B cell (primary cell): ENCODE measurements at regions not wholly inside any gene's neighbourhood (a gene's known extent, or its start where the extent isn't known, plus 50 kb on each side); places are given as distances from the start of the nearest gene placed in this dataset.

Source experiments
- EZH2 ChIP-seq: IDR thresholded peaks from 2 replicates; pipeline ENCODE4 v1.6.1; 2012; ENCODE audit warnings: borderline replicate concordance, low read depth, mild to moderate bottlenecking, moderate library complexity, low read length; ENCODE audit not compliant: insufficient read depth, poor library complexity, severe bottlenecking
- TF ChIP-seq, protein P1 (sequence below): fragments of 200-600 bp; IDR thresholded peaks from one replicate; pipeline ENCODE4 v1.8.0; 2022; ENCODE audit warnings: antibody characterized with exemption, mild to moderate bottlenecking

DNA sequence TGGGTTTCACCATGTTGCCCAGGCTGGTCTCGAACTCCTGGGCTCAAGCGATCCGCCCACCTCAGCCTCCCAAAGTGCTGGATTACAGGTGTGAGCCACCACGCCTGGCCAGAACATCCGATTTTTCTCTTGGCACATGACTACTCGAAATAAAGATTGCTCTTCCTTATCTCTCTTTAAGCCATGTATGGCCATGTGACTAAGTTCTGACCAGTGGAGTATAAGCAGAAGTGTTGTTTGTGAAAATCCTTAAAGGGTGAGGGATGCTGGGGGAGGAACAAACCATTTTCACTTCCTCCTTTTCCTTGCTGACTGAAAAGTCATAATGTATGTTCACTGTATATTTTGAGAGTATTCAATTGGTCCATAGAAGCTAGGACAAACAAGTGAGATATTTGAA lies 50.7 kb upstream of the ATF7IP start:
- TF ChIP-seq, protein P1, sequence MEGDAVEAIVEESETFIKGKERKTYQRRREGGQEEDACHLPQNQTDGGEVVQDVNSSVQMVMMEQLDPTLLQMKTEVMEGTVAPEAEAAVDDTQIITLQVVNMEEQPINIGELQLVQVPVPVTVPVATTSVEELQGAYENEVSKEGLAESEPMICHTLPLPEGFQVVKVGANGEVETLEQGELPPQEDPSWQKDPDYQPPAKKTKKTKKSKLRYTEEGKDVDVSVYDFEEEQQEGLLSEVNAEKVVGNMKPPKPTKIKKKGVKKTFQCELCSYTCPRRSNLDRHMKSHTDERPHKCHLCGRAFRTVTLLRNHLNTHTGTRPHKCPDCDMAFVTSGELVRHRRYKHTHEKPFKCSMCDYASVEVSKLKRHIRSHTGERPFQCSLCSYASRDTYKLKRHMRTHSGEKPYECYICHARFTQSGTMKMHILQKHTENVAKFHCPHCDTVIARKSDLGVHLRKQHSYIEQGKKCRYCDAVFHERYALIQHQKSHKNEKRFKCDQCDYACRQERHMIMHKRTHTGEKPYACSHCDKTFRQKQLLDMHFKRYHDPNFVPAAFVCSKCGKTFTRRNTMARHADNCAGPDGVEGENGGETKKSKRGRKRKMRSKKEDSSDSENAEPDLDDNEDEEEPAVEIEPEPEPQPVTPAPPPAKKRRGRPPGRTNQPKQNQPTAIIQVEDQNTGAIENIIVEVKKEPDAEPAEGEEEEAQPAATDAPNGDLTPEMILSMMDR = no peak
- no peak for TF ChIP-seq EZH2
